Smooth muscle cell (in vitro differentiated cells): ENCODE measurements at regions not wholly inside any gene's neighbourhood (a gene's known extent, or its start where the extent isn't known, plus 50 kb on each side); places are given as distances from the start of the nearest gene placed in this dataset.
A peak's percentile ranks its signal among the peaks of the same experiment; 100 is the strongest.

Source experiments
- DNase-seq: peaks from one replicate; lab custom pipeline; 2025; ENCODE audit not compliant: unreplicated experiment; lab: John Stamatoyannopoulos, UW
- H2AFZ ChIP-seq: fragments of 200-600 bp; sonication (generic); 2 replicates; pipeline ENCODE4 v1.6.0; 2016; ENCODE audit warnings: antibody characterized with exemption, low read depth, mild to moderate bottlenecking
- H3F3A ChIP-seq: fragments of 200-600 bp; sonication (generic); 2 replicates; pipeline ENCODE4 v1.6.0; 2017; ENCODE audit warnings: antibody characterized with exemption, low read depth
- H3K27ac ChIP-seq: fragments of 200-600 bp; sonication (generic); 2 replicates; pipeline ENCODE4 v1.5.1; 2016; ENCODE audit warnings: low read depth, mild to moderate bottlenecking
- H3K27me3 ChIP-seq: fragments of 200-600 bp; sonication (generic); 2 replicates; pipeline ENCODE4 v1.6.1; 2016; ENCODE audit warnings: low read depth, mild to moderate bottlenecking
- H3K36me3 ChIP-seq: fragments of 200-600 bp; sonication (generic); 2 replicates; pipeline ENCODE4 v1.5.1; 2016; ENCODE audit warnings: low read depth
- H3K4me1 ChIP-seq: fragments of 200-600 bp; sonication (generic); 2 replicates; pipeline ENCODE4 v1.5.1; 2016; ENCODE audit warnings: low read depth
- H3K4me2 ChIP-seq: fragments of 200-600 bp; sonication (generic); 2 replicates; pipeline ENCODE4 v1.6.0; 2016; ENCODE audit warnings: mild to moderate bottlenecking
- H3K4me3 ChIP-seq: fragments of 200-600 bp; sonication (generic); 2 replicates; pipeline ENCODE4 v1.5.1; 2016; ENCODE audit warnings: mild to moderate bottlenecking
- H3K79me2 ChIP-seq: fragments of 200-600 bp; sonication (generic); 2 replicates; pipeline ENCODE4 v1.6.0; 2016; ENCODE audit warnings: low read depth, mild to moderate bottlenecking
- H3K9ac ChIP-seq: fragments of 200-600 bp; sonication (generic); 2 replicates; pipeline ENCODE4 v1.6.0; 2016; ENCODE audit warnings: low read depth
- H3K9me3 ChIP-seq: fragments of 200-600 bp; sonication (generic); replicated peaks from 2 replicates; pipeline ENCODE4 v1.5.1; 2016; ENCODE audit warnings: low read depth
- H4K20me1 ChIP-seq: fragments of 200-600 bp; sonication (generic); 2 replicates; pipeline ENCODE4 v1.6.0; 2016; ENCODE audit warnings: low read depth
- WGBS: methylation state at CpG from one replicate; pipeline ENCODE4 v1.1.7; 2016; ENCODE audit warnings: low lambda C conversion rate; 5-methylcytosine and 5-hydroxymethylcytosine counted together
- TF ChIP-seq, protein P1 (sequence below): fragments of 200-600 bp; sonication (generic); IDR thresholded peaks from 2 replicates; pipeline ENCODE4 v1.5.1; 2017; ENCODE audit warnings: borderline replicate concordance, mild to moderate bottlenecking, antibody characterized with exemption; ENCODE audit not compliant: insufficient read depth, poor library complexity, severe bottlenecking

DNA sequence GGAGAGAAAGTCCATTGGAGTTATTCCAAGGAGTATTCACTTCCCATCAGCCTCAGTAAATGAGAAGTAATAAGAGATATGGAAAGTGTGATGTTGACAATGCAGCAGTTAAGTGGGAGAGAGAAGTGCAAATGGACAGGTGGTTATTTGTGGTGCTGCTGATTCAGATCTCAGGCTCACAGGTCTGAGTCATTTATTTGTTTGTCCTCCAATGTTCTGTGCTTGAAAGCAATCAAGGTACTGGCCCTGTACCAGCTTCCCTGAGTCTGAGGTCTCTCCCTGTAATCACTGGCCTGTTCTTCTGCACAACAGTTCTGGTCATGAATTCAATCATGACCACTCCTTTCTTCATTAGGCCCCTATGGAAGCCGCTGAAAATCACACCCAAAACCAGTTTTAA lies 827.7 kb downstream of the MAFB start:
- no peak overlapping the region for H3K4me2 ChIP-seq
- H3K27ac ChIP-seq = no peak overlapping the region
- TF ChIP-seq, protein P1, sequence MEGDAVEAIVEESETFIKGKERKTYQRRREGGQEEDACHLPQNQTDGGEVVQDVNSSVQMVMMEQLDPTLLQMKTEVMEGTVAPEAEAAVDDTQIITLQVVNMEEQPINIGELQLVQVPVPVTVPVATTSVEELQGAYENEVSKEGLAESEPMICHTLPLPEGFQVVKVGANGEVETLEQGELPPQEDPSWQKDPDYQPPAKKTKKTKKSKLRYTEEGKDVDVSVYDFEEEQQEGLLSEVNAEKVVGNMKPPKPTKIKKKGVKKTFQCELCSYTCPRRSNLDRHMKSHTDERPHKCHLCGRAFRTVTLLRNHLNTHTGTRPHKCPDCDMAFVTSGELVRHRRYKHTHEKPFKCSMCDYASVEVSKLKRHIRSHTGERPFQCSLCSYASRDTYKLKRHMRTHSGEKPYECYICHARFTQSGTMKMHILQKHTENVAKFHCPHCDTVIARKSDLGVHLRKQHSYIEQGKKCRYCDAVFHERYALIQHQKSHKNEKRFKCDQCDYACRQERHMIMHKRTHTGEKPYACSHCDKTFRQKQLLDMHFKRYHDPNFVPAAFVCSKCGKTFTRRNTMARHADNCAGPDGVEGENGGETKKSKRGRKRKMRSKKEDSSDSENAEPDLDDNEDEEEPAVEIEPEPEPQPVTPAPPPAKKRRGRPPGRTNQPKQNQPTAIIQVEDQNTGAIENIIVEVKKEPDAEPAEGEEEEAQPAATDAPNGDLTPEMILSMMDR = no peak
- no peaks in the 10 kb centered on the region for H3K36me3 ChIP-seq
- WGBS = 96% methylated on average over 1 of the region's 1 CpG
- H3K9ac ChIP-seq = no peak overlapping the region
- no peaks in the 10 kb centered on the region for H3K4me1 ChIP-seq
- no peak for DNase-seq
- H3F3A ChIP-seq = no peaks in the 10 kb centered on the region
- H4K20me1 ChIP-seq = no peaks in the 10 kb centered on the region
- H2AFZ ChIP-seq = no peak overlapping the region
- no peaks in the 10 kb centered on the region for H3K9me3 ChIP-seq
- H3K79me2 ChIP-seq = no peaks in the 10 kb centered on the region
- H3K4me3 ChIP-seq = no peak overlapping the region
- no peaks in the 10 kb centered on the region for H3K27me3 ChIP-seq

DNA sequence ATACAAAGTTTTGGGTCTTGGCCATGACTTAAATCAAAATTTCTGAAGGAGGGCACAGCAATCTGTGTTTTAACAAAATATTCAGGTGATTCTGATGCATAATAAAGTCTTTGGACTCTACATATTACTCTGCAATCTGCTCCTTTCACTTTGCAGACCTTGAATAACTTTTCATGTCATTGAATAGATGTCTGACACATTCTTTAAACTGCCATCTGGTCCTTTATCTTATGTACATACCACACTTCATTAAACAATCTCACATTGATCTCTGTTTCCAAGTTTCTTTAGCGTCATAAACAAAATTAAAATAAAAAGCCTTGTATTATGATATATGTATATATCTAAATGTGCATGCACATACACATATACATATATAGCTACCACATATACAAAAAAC lies 831.2 kb downstream of the MAFB start:
- WGBS = 41% methylated on average over 1 of the region's 1 CpG
- no peak overlapping the region for H3K27ac ChIP-seq

DNA sequence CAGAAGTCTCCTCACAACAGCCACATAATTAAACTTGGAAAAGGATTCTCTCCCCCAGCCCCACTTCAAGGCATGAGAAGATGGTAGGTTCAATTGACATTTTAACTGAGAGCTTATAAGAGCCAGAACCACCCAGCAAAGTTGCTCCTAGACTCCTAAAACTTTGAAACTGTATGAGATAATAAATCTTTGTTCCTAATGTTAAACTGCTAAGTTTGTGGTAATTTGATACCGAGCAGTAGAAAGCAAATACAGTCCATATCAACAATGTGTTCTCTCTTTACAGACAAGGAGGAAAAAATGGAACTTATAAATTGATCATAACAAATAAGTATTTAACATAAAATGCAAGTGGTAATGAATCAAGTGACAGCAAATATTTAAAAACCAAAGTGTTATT lies 831.8 kb downstream of the MAFB start:
- TF ChIP-seq, protein P1 = no peak
- no peak overlapping the region for H3K9ac ChIP-seq
- H3K4me2 ChIP-seq = no peak overlapping the region
- peaks cover 31% of the 10 kb centered on the region for H3K4me1 ChIP-seq
- H3K36me3 ChIP-seq = no peaks in the 10 kb centered on the region
- WGBS = 29% methylated on average over 1 of the region's 1 CpG
- no peak overlapping the region for H2AFZ ChIP-seq
- no peak for DNase-seq
- H3K27ac ChIP-seq = no peak overlapping the region
- no peaks in the 10 kb centered on the region for H3K27me3 ChIP-seq
- no peaks in the 10 kb centered on the region for H4K20me1 ChIP-seq
- no peaks in the 10 kb centered on the region for H3K79me2 ChIP-seq
- no peaks in the 10 kb centered on the region for H3K9me3 ChIP-seq
- no peak overlapping the region for H3K4me3 ChIP-seq
- H3F3A ChIP-seq = no peaks in the 10 kb centered on the region

More for the DNA sequence above, 831.2 kb downstream of the MAFB start:
- no peak overlapping the region for H2AFZ ChIP-seq
- no peaks in the 10 kb centered on the region for H3K27me3 ChIP-seq
- peaks cover 24% of the 10 kb centered on the region for H3K4me1 ChIP-seq
- no peak overlapping the region for H3K9ac ChIP-seq
- no peaks in the 10 kb centered on the region for H3K36me3 ChIP-seq
- H3K9me3 ChIP-seq = no peaks in the 10 kb centered on the region
- no peak for DNase-seq
- H3K79me2 ChIP-seq = no peaks in the 10 kb centered on the region
- no peak overlapping the region for H3K4me3 ChIP-seq
- no peaks in the 10 kb centered on the region for H4K20me1 ChIP-seq
- H3K4me2 ChIP-seq = no peak overlapping the region
- H3F3A ChIP-seq = no peaks in the 10 kb centered on the region
- TF ChIP-seq, protein P1 = no peak

DNA sequence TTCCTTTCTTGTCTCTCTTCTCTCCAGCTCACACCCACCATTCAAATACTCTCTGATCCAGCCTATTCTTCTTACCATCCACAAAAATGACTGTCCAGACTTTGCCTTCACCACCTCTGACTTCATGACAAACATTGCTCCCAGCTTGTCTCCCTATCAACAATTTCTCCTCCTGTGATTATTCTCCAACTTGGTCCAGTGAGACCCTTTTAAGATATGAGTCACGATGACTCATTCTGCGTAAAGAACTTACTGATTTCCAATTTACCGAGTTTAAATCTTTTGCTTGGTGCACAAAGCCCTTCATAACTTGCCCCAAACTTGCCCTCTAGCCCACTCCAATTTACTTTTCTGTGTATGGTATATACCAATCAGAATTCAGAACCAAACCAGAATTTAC lies 833.2 kb downstream of the MAFB start:
- Histone ChIP-seq H3K4me2 (peak overlapping the region; percentile 17), H3K9ac (no peak overlapping the region), H3F3A (no peaks in the 10 kb centered on the region), H3K4me3 (no peak overlapping the region), H3K9me3 (no peaks in the 10 kb centered on the region), H2AFZ (peak overlapping the region; percentile 39), H3K27ac (peak overlapping the region; percentile 97), H3K36me3 (no peaks in the 10 kb centered on the region), H4K20me1 (no peaks in the 10 kb centered on the region), H3K79me2 (no peaks in the 10 kb centered on the region), H3K27me3 (no peaks in the 10 kb centered on the region), H3K4me1 (peaks cover 44% of the 10 kb centered on the region)
- no peak for DNase-seq
- TF ChIP-seq, protein P1 = no peak
- 24% methylated on average over 3 of the region's 3 CpGs for WGBS
